Activated CD8-positive, alpha-beta T cell treated with anti-CD3 and anti-CD28 coated beads, Interleukin-2, amount 10 ng/mL, durations not matched to agents 7 days and 5 days (primary cell): ENCODE measurements at regions not wholly inside any gene's neighbourhood (a gene's known extent, or its start where the extent isn't known, plus 50 kb on each side); places are given as distances from the start of the nearest gene placed in this dataset.

Experiments used
- ATAC-seq: fragments of 150-1000 bp; cut with Tn5 transposase; one replicate; pipeline ENCODE4 v1.10.0; 2021; ENCODE audit warnings: moderate library complexity
- CTCF ChIA-PET: fragments of 350-600 bp; sonication (Branson Sonifier 250); formaldehyde crosslinking; loops from one replicate; lab custom pipeline; 2021; ENCODE audit warnings: antibody characterized with exemption; lab: Charles Lee
- POLR2A ChIA-PET: fragments of 350-600 bp; sonication (Branson Sonifier 250); formaldehyde crosslinking; loops from one replicate; lab custom pipeline; 2021; ENCODE audit warnings: antibody characterized with exemption; lab: Charles Lee
- DNase-seq: peaks from one replicate; pipeline ENCODE4 v3.0.0-alpha.2; 2020
- H3K27ac Mint-ChIP-seq: one replicate; pipeline ENCODE4 v1.8.0; 2021; ENCODE audit warnings: mild to moderate bottlenecking, mixed read lengths
- H3K27me3 Mint-ChIP-seq: one replicate; pipeline ENCODE4 v1.8.0; 2021; ENCODE audit warnings: low read depth, mixed read lengths
- H3K36me3 Mint-ChIP-seq: one replicate; pipeline ENCODE4 v1.8.0; 2021; ENCODE audit warnings: low read depth, mixed read lengths
- H3K4me1 Mint-ChIP-seq: one replicate; pipeline ENCODE4 v1.8.0; 2021; ENCODE audit warnings: low read depth, mixed read lengths
- H3K4me3 Mint-ChIP-seq: one replicate; pipeline ENCODE4 v1.8.0; 2021; ENCODE audit warnings: mild to moderate bottlenecking, mixed read lengths
- H3K9me3 Mint-ChIP-seq: one replicate; pipeline ENCODE4 v1.8.0; 2022; ENCODE audit warnings: mixed read lengths; ENCODE audit not compliant: insufficient read depth

- no peak for ATAC-seq
- ChIA-PET POLR2A (no interaction called here), CTCF (no interaction called here)
- no peak for DNase-seq
- Mint-ChIP-seq H3K27me3 (no peaks in the 10 kb centered on the region), H3K27ac (no peak overlapping the region), H3K36me3 (no peaks in the 10 kb centered on the region), H3K9me3 (no peaks in the 10 kb centered on the region), H3K4me3 (no peak overlapping the region), H3K4me1 (peaks cover 12% of the 10 kb centered on the region)
Observed at GRCh38 chr10:88041243-88042159, 178.1 kb downstream of the PTEN start.

- Mint-ChIP-seq H3K9me3 (no peaks in the 10 kb centered on the region), H3K4me3 (no peak overlapping the region), H3K36me3 (no peaks in the 10 kb centered on the region), H3K27ac (no peak overlapping the region), H3K4me1 (peaks cover 9% of the 10 kb centered on the region), H3K27me3 (no peaks in the 10 kb centered on the region)
- ATAC-seq (no peak), DNase-seq (no peak)
- CTCF ChIA-PET: no interaction called here
- POLR2A ChIA-PET: no interaction called here
Observed at GRCh38 chr10:88042160-88043100, 179.0 kb downstream of the PTEN start.

GRCh38 chr10:88045096-88045495, 181.7 kb downstream of the PTEN start:
- CTCF ChIA-PET: no interaction called here

GRCh38 chr10:88045656-88046415, 182.4 kb downstream of the PTEN start:
- Mint-ChIP-seq H3K4me3 (no peak overlapping the region), H3K27me3 (no peaks in the 10 kb centered on the region), H3K9me3 (no peaks in the 10 kb centered on the region), H3K27ac (no peak overlapping the region), H3K36me3 (peaks cover 2% of the 10 kb centered on the region), H3K4me1 (peaks cover 3% of the 10 kb centered on the region)
- ATAC-seq: no peak
- DNase-seq: no peak
- POLR2A ChIA-PET: no interaction called here
- CTCF ChIA-PET: no interaction called here

More at GRCh38 chr10:88045096-88045495, 181.7 kb downstream of the PTEN start:
- H3K4me3 Mint-ChIP-seq: no peak overlapping the region
- H3K27ac Mint-ChIP-seq: no peak overlapping the region
- DNase-seq (no peak), ATAC-seq (no peak)
- H3K36me3 Mint-ChIP-seq: peaks cover 2% of the 10 kb centered on the region
- peaks cover 3% of the 10 kb centered on the region for H3K4me1 Mint-ChIP-seq
- POLR2A ChIA-PET: no interaction called here
- no peaks in the 10 kb centered on the region for H3K27me3 Mint-ChIP-seq
- no peaks in the 10 kb centered on the region for H3K9me3 Mint-ChIP-seq

GRCh38 chr10:88047579-88047978, 184.2 kb downstream of the PTEN start:
- H3K27ac Mint-ChIP-seq: no peak overlapping the region
- H3K9me3 Mint-ChIP-seq: no peaks in the 10 kb centered on the region
- H3K36me3 Mint-ChIP-seq: peaks cover 2% of the 10 kb centered on the region
- ATAC-seq: no peak
- H3K27me3 Mint-ChIP-seq: no peaks in the 10 kb centered on the region
- DNase-seq: no peak
- ChIA-PET POLR2A (interaction anchor here (0.6 kb wide), 1 partner anchor 113 kb away, joined by 3 read pairs; no protein-coding TSS in a partner anchor), CTCF (interaction anchor here (0.6 kb wide), 1 partner anchor 51 kb away, joined by 3 read pairs; no protein-coding TSS in a partner anchor)
- no peak overlapping the region for H3K4me3 Mint-ChIP-seq
- H3K4me1 Mint-ChIP-seq: peaks cover 3% of the 10 kb centered on the region

- ChIA-PET CTCF (interaction anchor here (0.6 kb wide), 1 partner anchor 52 kb away, joined by 3 read pairs; no protein-coding TSS in a partner anchor), POLR2A (interaction anchor here (0.6 kb wide), 1 partner anchor 112 kb away, joined by 3 read pairs; no protein-coding TSS in a partner anchor)
- no peaks in the 10 kb centered on the region for H3K9me3 Mint-ChIP-seq
Observed at GRCh38 chr10:88048312-88048711, 184.9 kb downstream of the PTEN start.

GRCh38 chr10:88049204-88049603, 185.8 kb downstream of the PTEN start:
- no peak for ATAC-seq
- Mint-ChIP-seq H3K36me3 (peaks cover 2% of the 10 kb centered on the region), H3K4me3 (no peak overlapping the region), H3K27me3 (no peaks in the 10 kb centered on the region), H3K27ac (no peak overlapping the region), H3K9me3 (no peaks in the 10 kb centered on the region), H3K4me1 (peaks cover 3% of the 10 kb centered on the region)
- POLR2A ChIA-PET: no interaction called here
- CTCF ChIA-PET: no interaction called here
- DNase-seq: peak; percentile 31

More at GRCh38 chr10:88048312-88048711, 184.9 kb downstream of the PTEN start:
- no peak for DNase-seq
- Mint-ChIP-seq H3K36me3 (peaks cover 2% of the 10 kb centered on the region), H3K4me3 (no peak overlapping the region), H3K27ac (no peak overlapping the region), H3K4me1 (peaks cover 3% of the 10 kb centered on the region), H3K27me3 (no peaks in the 10 kb centered on the region)
- no peak for ATAC-seq

- H3K36me3 Mint-ChIP-seq: no peaks in the 10 kb centered on the region
- POLR2A ChIA-PET: no interaction called here
- CTCF ChIA-PET: no interaction called here
- H3K4me1 Mint-ChIP-seq: peaks cover 5% of the 10 kb centered on the region
- no peaks in the 10 kb centered on the region for H3K9me3 Mint-ChIP-seq
- no peak for DNase-seq
- H3K4me3 Mint-ChIP-seq: no peak overlapping the region
- H3K27me3 Mint-ChIP-seq: no peaks in the 10 kb centered on the region
- no peak overlapping the region for H3K27ac Mint-ChIP-seq
- no peak for ATAC-seq
Observed at GRCh38 chr10:88057720-88058119, 194.3 kb downstream of the PTEN start.

- Mint-ChIP-seq H3K4me1 (peaks cover 16% of the 10 kb centered on the region), H3K27ac (no peak overlapping the region)
Observed at GRCh38 chr10:88058750-88059149, 195.3 kb downstream of the PTEN start.

GRCh38 chr10:88059190-88059589, 195.8 kb downstream of the PTEN start:
- DNase-seq: no peak
- peaks cover 18% of the 10 kb centered on the region for H3K4me1 Mint-ChIP-seq
- CTCF ChIA-PET: no interaction called here
- H3K27me3 Mint-ChIP-seq: no peaks in the 10 kb centered on the region
- no peaks in the 10 kb centered on the region for H3K9me3 Mint-ChIP-seq
- no peak for ATAC-seq
- POLR2A ChIA-PET: interaction anchor here (1.0 kb wide), 1 partner anchor 32 kb away, joined by 3 read pairs; no protein-coding TSS in a partner anchor
- H3K27ac Mint-ChIP-seq: no peak overlapping the region
- H3K4me3 Mint-ChIP-seq: no peak overlapping the region
- H3K36me3 Mint-ChIP-seq: no peaks in the 10 kb centered on the region

More at GRCh38 chr10:88058750-88059149, 195.3 kb downstream of the PTEN start:
- no peak overlapping the region for H3K4me3 Mint-ChIP-seq
- DNase-seq (no peak), ATAC-seq (no peak)
- H3K36me3 Mint-ChIP-seq: no peaks in the 10 kb centered on the region
- CTCF ChIA-PET: no interaction called here
- POLR2A ChIA-PET: interaction anchor here (1.0 kb wide), 1 partner anchor 33 kb away, joined by 3 read pairs; no protein-coding TSS in a partner anchor
- no peaks in the 10 kb centered on the region for H3K27me3 Mint-ChIP-seq
- H3K9me3 Mint-ChIP-seq: no peaks in the 10 kb centered on the region

GRCh38 chr10:88060762-88061161, 197.3 kb downstream of the PTEN start:
- peaks cover 34% of the 10 kb centered on the region for H3K4me1 Mint-ChIP-seq
- DNase-seq (no peak), ATAC-seq (no peak)
- H3K36me3 Mint-ChIP-seq: no peaks in the 10 kb centered on the region
- no peak overlapping the region for H3K27ac Mint-ChIP-seq
- ChIA-PET CTCF (no interaction called here), POLR2A (no interaction called here)
- H3K4me3 Mint-ChIP-seq: no peak overlapping the region
- no peaks in the 10 kb centered on the region for H3K27me3 Mint-ChIP-seq
- H3K9me3 Mint-ChIP-seq: no peaks in the 10 kb centered on the region
